ENCODE measurements at regions not wholly inside any gene's neighbourhood (a gene's known extent, or its start where the extent isn't known, plus 50 kb on each side); places are given as distances from the start of the nearest gene placed in this dataset.

DNA sequence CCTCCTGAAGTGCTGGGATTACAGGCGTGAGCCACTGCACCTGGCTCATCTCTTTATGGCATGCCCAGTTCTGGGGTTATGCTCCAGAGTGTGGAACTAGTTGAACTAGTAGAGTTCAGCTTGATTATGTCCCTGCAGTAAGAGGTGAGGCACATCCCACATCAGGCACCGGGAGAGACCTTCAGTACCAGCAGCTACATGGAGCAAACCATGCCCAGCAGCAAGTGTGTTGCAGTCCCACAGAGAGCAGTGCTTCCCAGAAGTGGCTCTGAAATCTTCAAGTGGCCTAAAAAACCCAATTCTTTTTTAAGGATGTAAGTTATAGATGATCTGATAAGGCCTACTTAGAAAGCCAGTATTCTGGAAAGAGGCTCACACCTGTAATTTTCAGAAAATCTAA is 331.9 kb upstream of the PRKCQ start:
- DNase-seq (ENCODE audit: insufficient read length, low spot score, missing footprints): no peak
- TF ChIP-seq, protein P1, sequence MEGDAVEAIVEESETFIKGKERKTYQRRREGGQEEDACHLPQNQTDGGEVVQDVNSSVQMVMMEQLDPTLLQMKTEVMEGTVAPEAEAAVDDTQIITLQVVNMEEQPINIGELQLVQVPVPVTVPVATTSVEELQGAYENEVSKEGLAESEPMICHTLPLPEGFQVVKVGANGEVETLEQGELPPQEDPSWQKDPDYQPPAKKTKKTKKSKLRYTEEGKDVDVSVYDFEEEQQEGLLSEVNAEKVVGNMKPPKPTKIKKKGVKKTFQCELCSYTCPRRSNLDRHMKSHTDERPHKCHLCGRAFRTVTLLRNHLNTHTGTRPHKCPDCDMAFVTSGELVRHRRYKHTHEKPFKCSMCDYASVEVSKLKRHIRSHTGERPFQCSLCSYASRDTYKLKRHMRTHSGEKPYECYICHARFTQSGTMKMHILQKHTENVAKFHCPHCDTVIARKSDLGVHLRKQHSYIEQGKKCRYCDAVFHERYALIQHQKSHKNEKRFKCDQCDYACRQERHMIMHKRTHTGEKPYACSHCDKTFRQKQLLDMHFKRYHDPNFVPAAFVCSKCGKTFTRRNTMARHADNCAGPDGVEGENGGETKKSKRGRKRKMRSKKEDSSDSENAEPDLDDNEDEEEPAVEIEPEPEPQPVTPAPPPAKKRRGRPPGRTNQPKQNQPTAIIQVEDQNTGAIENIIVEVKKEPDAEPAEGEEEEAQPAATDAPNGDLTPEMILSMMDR (IDR thresholded peaks at IDR 0.05; ENCODE audit: extremely low read depth, low read depth, low read length): no peak
- no peak overlapping the region for H2AFZ ChIP-seq (ENCODE audit: low read length)
- no peaks in the 10 kb centered on the region for H3K9me3 ChIP-seq (ENCODE audit: low read depth, low read length)
- H3K36me3 ChIP-seq (ENCODE audit: insufficient read depth, low read length): no peaks in the 10 kb centered on the region
- H4K20me1 ChIP-seq (ENCODE audit: insufficient read depth, low read length): no peaks in the 10 kb centered on the region
- no peaks in the 10 kb centered on the region for H3K4me1 ChIP-seq (ENCODE audit: insufficient read depth, low read length)
- no peak overlapping the region for H3K4me3 ChIP-seq (ENCODE audit: insufficient read depth, low read length)
- H3K79me2 ChIP-seq (ENCODE audit: insufficient read depth, low read length): no peaks in the 10 kb centered on the region
- H3K27ac ChIP-seq (ENCODE audit: low read depth, low read length): no peak overlapping the region
- no peaks in the 10 kb centered on the region for H3K27me3 ChIP-seq (ENCODE audit: insufficient read depth, low read length)
- no peak overlapping the region for H3K4me2 ChIP-seq (ENCODE audit: insufficient read depth, low read length)

DNA sequence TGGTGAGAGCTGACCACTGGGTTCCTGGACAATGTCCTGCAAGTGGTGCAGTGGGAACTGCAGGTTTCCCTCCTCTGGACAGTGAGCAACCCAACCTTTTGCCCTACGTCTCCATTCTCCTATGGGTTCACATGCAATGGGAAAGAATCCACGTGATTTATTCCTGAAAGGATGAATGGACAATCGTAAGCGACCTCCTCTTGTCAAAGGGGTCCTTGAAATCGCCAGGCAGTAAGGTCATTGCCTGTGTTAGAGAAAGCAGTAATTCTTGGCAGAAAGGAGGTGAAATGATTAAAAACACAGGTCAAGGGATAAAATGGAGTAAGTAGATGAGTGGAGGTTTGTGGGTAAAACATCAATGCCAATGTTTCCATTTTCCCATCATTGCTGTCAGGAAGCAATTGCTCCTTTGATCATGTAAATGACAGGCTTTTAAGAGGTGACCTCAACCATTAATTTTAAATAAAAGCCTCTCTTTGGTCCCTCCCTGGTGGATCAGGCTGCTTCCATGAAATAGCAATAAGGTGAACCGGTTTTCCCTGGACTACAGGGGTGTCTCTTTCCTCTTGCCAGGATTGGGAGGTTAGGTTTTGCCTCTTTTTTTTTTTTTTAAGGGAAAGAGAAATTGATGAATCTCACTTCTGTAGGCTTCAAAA is 330.0 kb upstream of the PRKCQ start:
- Histone ChIP-seq H3K79me2 (ENCODE audit: insufficient read depth, low read length) (no peaks in the 10 kb centered on the region), H3K4me1 (ENCODE audit: insufficient read depth, low read length) (no peaks in the 10 kb centered on the region), H3K9me3 (ENCODE audit: low read depth, low read length) (no peaks in the 10 kb centered on the region), H3K4me3 (ENCODE audit: insufficient read depth, low read length) (no peak overlapping the region), H3K27ac (ENCODE audit: low read depth, low read length) (no peak overlapping the region), H2AFZ (ENCODE audit: low read length) (no peak overlapping the region), H3K4me2 (ENCODE audit: insufficient read depth, low read length) (no peak overlapping the region), H3K27me3 (ENCODE audit: insufficient read depth, low read length) (no peaks in the 10 kb centered on the region), H4K20me1 (ENCODE audit: insufficient read depth, low read length) (no peaks in the 10 kb centered on the region), H3K36me3 (ENCODE audit: insufficient read depth, low read length) (no peaks in the 10 kb centered on the region)
- DNase-seq (ENCODE audit: insufficient read length, low spot score, missing footprints): no peak
- TF ChIP-seq, protein P1 (IDR thresholded peaks at IDR 0.05; ENCODE audit: extremely low read depth, low read depth, low read length): no peak

DNA sequence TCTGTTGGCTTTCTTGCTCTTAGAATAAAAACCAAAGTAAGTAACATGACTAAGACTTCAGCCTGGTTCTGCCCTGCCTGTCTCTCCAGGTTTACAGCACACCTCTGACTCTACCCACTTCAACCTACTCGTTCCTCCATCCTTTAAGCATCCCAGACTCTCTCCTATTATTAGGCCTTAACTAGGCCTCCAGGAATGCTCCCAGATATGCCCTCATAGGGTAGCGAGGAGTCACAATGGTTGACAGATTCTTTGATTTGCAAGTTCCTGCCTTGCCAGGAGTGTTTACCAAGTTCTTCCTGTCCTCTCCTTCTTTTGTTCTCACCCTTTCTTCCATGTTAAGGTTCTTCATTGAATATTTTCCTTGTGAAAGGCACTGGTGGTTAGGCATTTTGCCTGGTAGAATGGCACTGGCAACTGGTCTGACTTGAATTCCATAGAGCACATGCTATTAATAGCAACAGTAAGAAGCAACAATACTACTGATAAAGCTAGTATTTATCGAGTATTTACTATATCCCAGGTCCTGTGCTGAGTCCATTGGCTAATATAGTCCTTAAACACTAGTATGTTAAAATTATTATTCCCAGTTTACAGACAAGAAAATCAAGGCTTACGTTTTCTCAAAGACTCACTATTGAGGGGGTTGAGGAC is 327.9 kb upstream of the PRKCQ start:
- Histone ChIP-seq H3K4me2 (ENCODE audit: insufficient read depth, low read length) (no peak overlapping the region), H3K36me3 (ENCODE audit: insufficient read depth, low read length) (no peaks in the 10 kb centered on the region), H3K27ac (ENCODE audit: low read depth, low read length) (no peak overlapping the region), H3K4me3 (ENCODE audit: insufficient read depth, low read length) (no peak overlapping the region), H3K4me1 (ENCODE audit: insufficient read depth, low read length) (no peaks in the 10 kb centered on the region), H3K9me3 (ENCODE audit: low read depth, low read length) (no peaks in the 10 kb centered on the region), H4K20me1 (ENCODE audit: insufficient read depth, low read length) (no peaks in the 10 kb centered on the region), H3K79me2 (ENCODE audit: insufficient read depth, low read length) (no peaks in the 10 kb centered on the region), H2AFZ (ENCODE audit: low read length) (no peak overlapping the region), H3K27me3 (ENCODE audit: insufficient read depth, low read length) (no peaks in the 10 kb centered on the region)
- TF ChIP-seq, protein P1 (IDR thresholded peaks at IDR 0.05; ENCODE audit: extremely low read depth, low read depth, low read length): no peak
- no peak for DNase-seq (ENCODE audit: insufficient read length, low spot score, missing footprints)

DNA sequence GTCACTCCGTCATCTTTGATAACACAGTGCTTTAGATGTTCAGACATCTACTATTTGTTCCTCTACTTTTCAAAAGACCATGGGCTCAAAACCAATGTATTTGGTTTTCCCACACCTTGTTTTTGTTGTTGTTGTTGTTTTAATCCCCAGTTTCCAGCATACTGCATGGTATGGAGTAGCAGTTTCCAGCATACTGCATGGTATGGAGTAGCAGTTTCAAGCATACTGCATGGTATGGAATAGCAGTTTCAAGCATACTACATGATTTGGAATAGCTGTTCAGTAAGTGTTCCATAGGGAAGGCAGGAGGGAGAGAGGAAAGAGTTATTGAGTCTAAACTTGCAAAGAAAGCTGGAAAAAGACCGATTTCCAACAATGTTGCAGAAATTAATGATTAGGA is 314.3 kb upstream of the PRKCQ start:
- H3K4me3 ChIP-seq (ENCODE audit: insufficient read depth, low read length): no peak overlapping the region
- H3K4me2 ChIP-seq (ENCODE audit: insufficient read depth, low read length): no peak overlapping the region
- no peaks in the 10 kb centered on the region for H3K9me3 ChIP-seq (ENCODE audit: low read depth, low read length)
- DNase-seq (ENCODE audit: insufficient read length, low spot score, missing footprints): no peak
- H2AFZ ChIP-seq (ENCODE audit: low read length): no peak overlapping the region
- no peaks in the 10 kb centered on the region for H3K36me3 ChIP-seq (ENCODE audit: insufficient read depth, low read length)
- no peaks in the 10 kb centered on the region for H3K4me1 ChIP-seq (ENCODE audit: insufficient read depth, low read length)
- H3K27ac ChIP-seq (ENCODE audit: low read depth, low read length): no peak overlapping the region
- TF ChIP-seq, protein P1 (IDR thresholded peaks at IDR 0.05; ENCODE audit: extremely low read depth, low read depth, low read length): no peak
- H3K27me3 ChIP-seq (ENCODE audit: insufficient read depth, low read length): no peaks in the 10 kb centered on the region
- no peaks in the 10 kb centered on the region for H4K20me1 ChIP-seq (ENCODE audit: insufficient read depth, low read length)
- H3K79me2 ChIP-seq (ENCODE audit: insufficient read depth, low read length): no peaks in the 10 kb centered on the region

Data from osteoblast (primary cell).